Esophagus mucosa (tissue), 1 donor: ENCODE measurements at regions not wholly inside any gene's neighbourhood (a gene's known extent, or its start where the extent isn't known, plus 50 kb on each side); places are given as distances from the start of the nearest gene placed in this dataset.
A peak's percentile ranks its signal among the peaks of the same experiment; 100 is the strongest.
"Not testable (repeated sequence)": the region's sequence is repeated elsewhere in the genome, so short reads cannot be mapped to it uniquely, and the experiment has no call there.

ENCODE experiments used
- ATAC-seq: fragments of 200-7000 bp; cut with Tn5 transposase; one replicate; pipeline ENCODE4 v1.9.1; 2020
- donor health status: DM: yes; HTN: yes; CAD: no.

GRCh38 chr1:232186931-232187330 is 443.0 kb downstream of the SIPA1L2 start:
- no peak for ATAC-seq

- ATAC-seq = peak; percentile 34
These were observed 445.1 kb downstream of the SIPA1L2 start for GRCh38 chr1:232184561-232185530.

- ATAC-seq = peak; percentile 45
These were observed 446.1 kb downstream of the SIPA1L2 start for GRCh38 chr1:232183802-232184201.

GRCh38 chr1:232183266-232183800 is 446.6 kb downstream of the SIPA1L2 start:
- ATAC-seq = no peak

GRCh38 chr1:232182236-232182635 is 447.7 kb downstream of the SIPA1L2 start:
- ATAC-seq = no peak

- no peak for ATAC-seq
These were observed 449.2 kb downstream of the SIPA1L2 start for GRCh38 chr1:232180779-232181136.

GRCh38 chr1:232179896-232180778 is 449.8 kb downstream of the SIPA1L2 start:
- ATAC-seq = no peak

- ATAC-seq = peak; percentile 78
These were observed 451.7 kb downstream of the SIPA1L2 start for GRCh38 chr1:232178191-232178590.

- no peak for ATAC-seq
These were observed 452.5 kb downstream of the SIPA1L2 start for GRCh38 chr1:232177438-232177837.

GRCh38 chr1:232176222-232176621 is 453.7 kb downstream of the SIPA1L2 start:
- no peak for ATAC-seq

- ATAC-seq = no peak
These were observed 455.6 kb downstream of the SIPA1L2 start for GRCh38 chr1:232174306-232174705.

GRCh38 chr1:232172563-232172962 is 457.4 kb downstream of the SIPA1L2 start:
- no peak for ATAC-seq

GRCh38 chr1:232170909-232171308 is 459.0 kb downstream of the SIPA1L2 start:
- no peak for ATAC-seq

- ATAC-seq = no peak
These were observed 460.5 kb downstream of the SIPA1L2 start for GRCh38 chr1:232169436-232169835.

- ATAC-seq = no peak
These were observed 461.4 kb downstream of the SIPA1L2 start for GRCh38 chr1:232168508-232168907.

GRCh38 chr1:232166942-232167341 is 463.0 kb downstream of the SIPA1L2 start:
- ATAC-seq = no peak

- ATAC-seq = no peak
These were observed 465.6 kb downstream of the SIPA1L2 start for GRCh38 chr1:232164078-232164963.

- ATAC-seq = no peak
These were observed 466.4 kb downstream of the SIPA1L2 start for GRCh38 chr1:232163533-232163932.

- no peak for ATAC-seq
These were observed 467.9 kb downstream of the SIPA1L2 start for GRCh38 chr1:232162001-232162400.

GRCh38 chr1:232158558-232158957 is 471.4 kb downstream of the SIPA1L2 start:
- not testable (repeated sequence) for ATAC-seq

GRCh38 chr1:232156070-232156469 is 473.9 kb downstream of the SIPA1L2 start:
- ATAC-seq = not testable (repeated sequence)

- ATAC-seq = no peak
These were observed 476.3 kb downstream of the SIPA1L2 start for GRCh38 chr1:232153652-232154051.
